Fibroblast of villous mesenchyme (primary cell): ENCODE measurements at regions not wholly inside any gene's neighbourhood (a gene's known extent, or its start where the extent isn't known, plus 50 kb on each side); places are given as distances from the start of the nearest gene placed in this dataset.

Experiments
- DNase-seq: peaks from one replicate; pipeline ENCODE4 v3.0.0-alpha.2; 2010; ENCODE audit warnings: low read depth
- H3K4me3 ChIP-seq: 2 replicates; pipeline ENCODE4 v1.5.1; 2011; ENCODE audit warnings: low read depth, mild to moderate bottlenecking, low read length
- CTCF ChIP-seq: IDR thresholded peaks from 2 replicates; pipeline ENCODE4 v1.5.1; 2012; ENCODE audit warnings: low read depth, mild to moderate bottlenecking, low read length; ENCODE audit not compliant: insufficient read depth

- no peak overlapping the region for H3K4me3 ChIP-seq
- TF ChIP-seq CTCF = no peak
- no peak for DNase-seq
Measured at GRCh38 chr20:40238511-40238910, 450.5 kb downstream of the MAFB start.

DNA sequence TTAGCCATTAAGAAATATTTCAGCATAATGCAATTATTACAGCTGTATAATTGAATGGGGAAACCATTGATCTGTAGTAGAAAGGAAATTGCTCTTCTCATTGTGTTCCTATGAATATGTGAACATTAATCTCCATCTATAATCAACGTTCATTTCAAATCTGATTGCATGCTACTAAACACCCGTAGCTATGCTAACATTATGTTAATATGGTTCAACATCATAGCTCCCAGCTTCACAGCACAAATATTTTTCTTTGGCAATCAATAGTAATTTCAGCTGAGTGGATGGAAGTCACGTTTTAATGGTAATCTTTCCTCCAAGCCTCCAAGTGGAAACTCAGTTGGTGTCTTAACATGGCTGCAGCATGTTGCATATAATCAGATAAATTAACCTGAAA lies 454.4 kb downstream of the MAFB start:
- H3K4me3 ChIP-seq = no peak overlapping the region
- TF ChIP-seq CTCF = no peak
- no peak for DNase-seq

- H3K4me3 ChIP-seq = no peak overlapping the region
- no peak for DNase-seq
- no peak for TF ChIP-seq CTCF
Measured at GRCh38 chr20:40233406-40233805, 455.6 kb downstream of the MAFB start.

DNA sequence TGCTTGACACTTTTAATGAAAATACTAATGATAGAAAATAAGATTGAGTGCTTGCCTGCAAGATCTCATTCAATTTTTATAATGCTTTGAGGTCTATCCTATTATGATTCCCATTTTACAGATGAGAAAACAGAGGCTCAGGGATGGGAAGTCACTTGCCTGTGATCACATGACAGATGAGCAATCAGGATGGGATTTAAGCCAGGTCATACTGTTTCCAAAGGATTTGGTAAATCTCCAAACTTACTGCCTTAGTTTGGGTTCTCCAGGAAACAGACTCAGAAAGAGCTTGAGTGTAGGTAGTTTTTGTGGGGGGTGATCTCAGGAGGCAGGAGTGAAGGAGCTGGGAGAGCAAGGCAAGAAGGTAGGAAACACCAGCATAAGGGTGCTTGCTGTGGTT lies 456.3 kb downstream of the MAFB start:
- TF ChIP-seq CTCF = no peak
- H3K4me3 ChIP-seq = no peak overlapping the region
- no peak for DNase-seq

DNA sequence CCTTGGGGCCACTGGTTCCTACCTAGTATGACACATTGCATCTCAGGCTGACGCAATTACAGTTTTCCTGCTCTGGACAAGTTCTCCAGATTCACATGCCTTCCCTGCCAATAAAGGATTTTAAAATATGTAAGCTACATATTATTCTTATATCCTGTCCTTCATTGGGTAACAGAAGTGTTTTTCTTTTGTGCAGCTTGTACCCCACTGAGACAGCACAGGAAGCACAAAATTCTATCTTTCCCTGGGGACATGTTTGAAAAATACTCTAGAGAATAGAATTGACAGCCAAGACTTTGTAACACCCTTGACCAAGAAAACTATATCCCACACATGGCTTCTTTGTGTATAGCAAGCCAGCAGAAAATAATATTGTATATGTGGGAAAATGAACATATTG lies 456.8 kb downstream of the MAFB start:
- TF ChIP-seq CTCF = no peak

GRCh38 chr20:40230486-40230885 lies 458.6 kb downstream of the MAFB start:
- no peak for DNase-seq
- no peak for TF ChIP-seq CTCF
- H3K4me3 ChIP-seq = no peak overlapping the region

More for the DNA sequence above, 456.8 kb downstream of the MAFB start:
- no peak overlapping the region for H3K4me3 ChIP-seq
- no peak for DNase-seq

DNA sequence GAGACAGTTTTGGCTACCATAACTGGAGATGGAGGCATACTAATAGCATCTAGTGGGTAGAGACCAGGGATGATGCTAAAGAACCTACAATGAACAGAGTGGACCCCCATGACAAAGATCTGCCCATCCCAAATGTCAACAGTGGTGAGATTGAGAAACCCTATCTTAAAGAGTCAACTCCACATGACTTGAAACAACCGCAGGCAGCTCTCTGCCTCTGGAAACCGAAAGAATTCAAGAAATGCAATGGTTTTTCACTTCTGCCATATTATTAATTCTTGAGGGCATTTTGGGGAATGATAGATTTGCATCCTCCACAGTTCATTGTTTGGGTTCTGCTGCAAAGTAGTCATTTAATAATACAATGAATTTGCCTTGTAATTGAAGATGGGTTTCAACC lies 463.4 kb downstream of the MAFB start:
- no peak overlapping the region for H3K4me3 ChIP-seq
- TF ChIP-seq CTCF = no peak
- no peak for DNase-seq
